SK-N-SH (cell line): ENCODE measurements at regions not wholly inside any gene's neighbourhood (a gene's known extent, or its start where the extent isn't known, plus 50 kb on each side); places are given as distances from the start of the nearest gene placed in this dataset.

Experiments used
- CTCF ChIP-seq: fragments of 200-600 bp; sonication (generic); IDR thresholded peaks from 2 replicates; pipeline ENCODE4 v1.6.1; 2017; ENCODE audit warnings: antibody characterized with exemption, mild to moderate bottlenecking, moderate library complexity
- MAX ChIP-seq: IDR thresholded peaks from 2 replicates; pipeline ENCODE4 v1.4.0; 2012; ENCODE audit warnings: low read depth
- POLR2AphosphoS5 ChIP-seq: IDR thresholded peaks from 2 replicates; pipeline ENCODE4 v1.6.1; 2012; ENCODE audit warnings: low read depth, low read length

DNA sequence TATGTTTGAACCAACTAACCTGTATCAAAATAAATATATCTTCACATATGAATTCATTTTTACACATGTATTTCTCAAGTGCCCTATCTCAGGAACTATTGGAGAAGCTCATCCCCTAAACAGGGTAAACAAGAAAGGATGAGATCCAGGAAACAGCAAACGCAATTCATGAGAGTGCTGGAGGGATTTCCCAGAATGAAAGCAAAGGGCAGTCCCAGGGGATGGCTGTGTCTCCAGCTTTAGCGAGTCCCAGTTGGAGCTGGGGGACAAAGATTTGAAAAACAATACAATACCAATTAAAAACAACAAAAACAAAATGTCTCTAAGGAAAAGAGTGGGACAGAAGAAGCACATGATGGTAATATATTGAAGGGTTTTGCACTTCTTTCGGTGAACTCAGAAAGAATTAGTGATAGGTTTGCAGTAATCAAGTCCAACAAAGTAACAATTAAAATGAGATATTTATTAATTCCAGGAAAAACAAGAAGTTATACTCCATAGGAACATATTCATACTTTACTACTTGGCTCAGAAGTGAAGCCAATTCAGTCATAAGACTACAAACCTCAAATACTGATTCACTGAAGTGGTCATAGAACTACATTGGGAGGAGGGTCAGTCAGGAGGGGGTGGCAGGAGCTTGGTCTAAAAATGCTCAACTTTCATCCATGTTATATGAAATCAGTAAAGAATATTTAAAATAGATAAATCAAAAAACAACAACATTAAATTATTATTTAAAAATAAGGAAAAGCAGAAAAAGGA lies 73.1 kb upstream of the PDE1A start:
- TF ChIP-seq CTCF (no peak), POLR2AphosphoS5 (no peak), MAX (no peak)
